Activated CD4-positive, alpha-beta T cell treated with anti-CD3 and anti-CD28 coated beads, Interleukin-2, amount 50 U/mL, for 48 hours (primary cell): ENCODE measurements at regions not wholly inside any gene's neighbourhood (a gene's known extent, or its start where the extent isn't known, plus 50 kb on each side); places are given as distances from the start of the nearest gene placed in this dataset.

ENCODE experiments used
- DNase-seq, 2 experiments: peaks; one replicate each; pipeline ENCODE4 v3.0.0-alpha.2; 2020

DNA sequence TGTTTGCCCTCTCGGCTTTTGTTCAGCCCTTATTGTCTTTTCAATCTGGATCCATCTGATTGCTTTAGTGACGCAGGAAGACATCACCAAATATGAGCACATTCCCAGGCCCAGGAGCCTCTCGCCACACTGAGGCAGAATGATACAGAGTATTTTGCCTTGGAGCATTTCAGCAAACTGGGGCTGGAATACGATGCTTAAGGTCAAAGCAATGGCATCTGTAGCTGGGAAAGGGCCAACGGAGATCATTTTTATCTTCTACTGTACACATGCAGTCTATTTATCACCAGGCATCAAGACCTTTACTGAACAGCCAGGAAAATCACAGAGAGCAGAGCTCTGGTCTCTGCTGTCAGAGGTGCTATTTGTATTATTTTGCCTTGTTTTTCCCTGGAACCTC is 655.3 kb downstream of the RNF144B start:
- DNase-seq, result no peak

DNA sequence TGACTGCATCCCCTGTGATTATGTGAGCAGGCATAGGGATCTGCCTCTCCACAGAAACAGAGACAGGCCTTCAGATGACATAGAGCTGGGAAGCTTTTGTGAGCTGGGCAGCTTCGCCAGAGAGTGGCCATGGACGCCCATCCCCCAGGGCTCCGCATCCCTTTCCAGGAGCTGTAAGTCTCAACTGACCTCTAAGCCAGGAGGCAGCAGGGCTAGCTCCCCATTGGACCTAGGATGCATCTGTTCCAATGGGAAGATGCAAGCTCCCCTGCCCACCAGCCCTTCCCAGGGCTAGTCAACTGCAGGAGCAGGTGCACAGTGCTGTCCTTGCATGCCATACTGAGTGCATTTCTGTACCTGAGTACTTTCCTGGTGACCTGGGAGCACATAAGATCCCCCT is 663.6 kb downstream of the RNF144B start:
- no peak for DNase-seq

DNA sequence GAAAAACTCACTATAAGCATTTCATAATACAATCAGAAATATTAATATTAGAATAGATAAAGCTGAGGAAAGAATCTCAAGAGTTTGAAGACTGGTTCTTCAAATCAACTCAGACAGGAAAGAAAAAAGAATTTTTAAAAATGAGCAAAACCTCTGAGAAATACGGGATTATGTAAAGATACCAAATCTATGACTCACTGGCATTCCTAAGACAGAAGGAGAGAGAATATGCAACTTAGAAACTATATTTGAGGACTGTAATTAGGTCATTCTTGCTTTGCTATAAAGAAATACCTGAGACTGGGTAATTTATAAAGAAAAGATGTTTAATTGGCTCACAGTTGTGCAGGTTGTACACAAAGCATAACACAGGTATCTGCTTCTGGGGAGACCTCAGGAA is 665.1 kb downstream of the RNF144B start:
- DNase-seq, result no peak

GRCh38 chr6:19059102-19059501 is 672.0 kb downstream of the RNF144B start:
- no peak for DNase-seq

DNA sequence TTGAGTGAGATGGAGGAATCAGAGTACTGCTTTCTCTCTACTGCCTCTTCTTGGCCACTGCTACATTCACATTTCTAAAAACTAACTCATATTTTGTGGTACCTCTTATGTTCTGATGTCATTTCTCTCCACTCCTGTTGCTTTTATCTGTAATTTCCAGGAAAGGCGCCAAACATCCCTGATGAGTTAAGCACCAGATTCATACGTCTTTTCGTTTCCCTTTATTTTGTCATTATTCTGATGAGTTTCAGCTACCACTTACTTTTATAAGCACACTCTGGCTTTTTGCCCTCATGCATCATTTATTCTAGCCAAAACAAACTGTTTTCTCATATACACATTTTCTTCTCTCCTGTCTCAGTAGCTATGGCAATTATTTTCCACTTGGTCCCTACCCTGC is 680.0 kb downstream of the RNF144B start:
- DNase-seq, result no peak

DNA sequence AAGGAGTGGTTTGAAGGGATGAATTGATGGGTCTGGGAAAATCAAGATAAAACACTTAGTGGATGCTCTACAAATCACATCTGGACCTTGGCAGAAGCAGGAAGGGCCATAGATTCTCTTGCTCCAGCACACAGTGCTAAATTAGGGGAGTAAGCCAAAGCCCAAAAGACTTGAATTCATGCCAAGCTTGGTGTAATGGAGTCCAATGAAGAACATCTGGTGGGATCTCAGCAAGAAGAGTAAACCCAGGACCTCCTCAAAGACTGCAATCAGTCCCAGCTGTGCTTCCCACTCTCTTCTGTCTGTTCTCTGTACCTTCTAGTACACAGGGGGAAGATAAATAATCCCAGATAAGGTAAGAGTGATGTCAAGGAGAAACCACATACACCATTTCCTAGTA is 683.4 kb downstream of the RNF144B start:
- no peak for DNase-seq

DNA sequence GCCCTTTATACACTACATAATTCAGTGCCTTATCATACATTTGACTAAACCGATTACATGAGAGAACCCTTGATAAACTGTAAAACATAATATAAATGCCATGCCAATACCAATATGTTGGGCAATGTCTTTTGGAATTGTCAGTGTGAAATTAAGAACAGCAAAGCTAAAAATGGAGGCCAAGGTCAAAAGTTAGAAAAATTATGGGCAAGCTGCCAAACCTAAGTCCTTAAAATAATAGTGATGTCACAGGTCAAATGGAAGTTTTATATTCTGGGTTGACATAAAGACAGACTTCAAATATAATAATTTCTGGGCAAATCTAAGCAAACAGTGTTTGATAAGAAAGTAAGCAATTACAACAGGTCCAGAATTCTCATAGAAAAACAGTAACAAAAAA is 696.7 kb downstream of the RNF144B start:
- DNase-seq, result no peak

DNA sequence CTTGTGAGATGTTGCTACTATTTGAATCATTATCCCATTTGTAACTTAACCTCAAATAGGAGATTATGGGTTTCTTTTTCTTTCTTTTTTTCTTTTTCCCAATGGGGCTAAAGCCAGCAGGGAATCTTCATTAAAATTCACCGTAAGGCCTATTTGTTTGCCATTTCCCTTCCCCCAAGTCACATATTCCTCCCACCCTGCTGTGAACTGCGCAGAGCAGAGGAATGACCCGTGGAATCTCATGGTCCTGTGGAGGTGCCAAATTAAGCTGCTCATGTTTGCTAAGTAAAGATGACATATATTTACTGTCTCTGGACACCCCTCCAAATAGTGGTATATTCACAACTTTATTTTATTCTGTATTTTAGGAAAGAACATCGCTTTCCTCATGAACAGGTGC is 699.3 kb downstream of the RNF144B start:
- no peak for DNase-seq

DNA sequence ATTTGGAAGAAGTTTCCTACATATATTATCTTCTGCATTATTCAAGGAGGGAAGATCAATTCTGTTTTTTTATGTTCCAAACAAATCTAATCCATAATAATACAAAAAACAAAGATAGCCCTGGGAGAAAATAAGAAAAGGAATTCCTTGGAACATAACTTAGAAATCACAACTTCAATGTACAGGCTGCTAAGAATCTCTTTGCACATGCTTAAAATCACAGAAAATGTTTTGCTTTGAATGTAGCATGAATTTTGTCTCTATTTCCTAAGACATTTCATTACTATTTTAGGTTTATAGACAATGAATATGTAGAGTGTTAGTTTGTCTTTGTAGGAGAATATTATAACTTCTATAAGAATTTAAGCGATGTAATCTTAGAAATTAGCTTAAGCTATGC is 700.1 kb downstream of the RNF144B start:
- no peak for DNase-seq

DNA sequence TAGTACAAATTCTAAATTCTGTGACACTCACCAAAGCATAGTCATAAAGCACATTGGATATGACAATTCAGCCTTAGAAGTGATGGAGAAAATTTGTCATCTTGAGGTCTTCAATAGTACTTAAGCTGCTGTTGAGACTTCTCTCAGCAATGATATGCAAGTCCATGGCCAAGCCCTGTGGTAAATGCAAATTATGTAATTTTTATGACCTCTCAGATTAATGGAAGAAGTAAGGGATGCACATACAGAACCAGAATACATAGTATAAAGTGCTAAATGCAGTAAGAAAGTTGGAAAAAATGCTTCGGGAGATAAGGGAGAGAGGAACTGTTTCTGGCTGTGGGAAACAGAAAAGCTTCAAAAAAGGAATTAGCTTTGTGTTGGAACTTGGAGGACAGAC is 700.7 kb downstream of the RNF144B start:
- DNase-seq, result no peak

GRCh38 chr6:19100752-19101151 is 713.6 kb downstream of the RNF144B start:
- no peak for DNase-seq

- DNase-seq, result no peak
Observed at GRCh38 chr6:19102936-19103335, 715.8 kb downstream of the RNF144B start.

GRCh38 chr6:19107468-19107867 is 720.3 kb downstream of the RNF144B start:
- no peak for DNase-seq

- no peak for DNase-seq
Observed at GRCh38 chr6:19121521-19121920, 715.6 kb upstream of the ID4 start.

DNA sequence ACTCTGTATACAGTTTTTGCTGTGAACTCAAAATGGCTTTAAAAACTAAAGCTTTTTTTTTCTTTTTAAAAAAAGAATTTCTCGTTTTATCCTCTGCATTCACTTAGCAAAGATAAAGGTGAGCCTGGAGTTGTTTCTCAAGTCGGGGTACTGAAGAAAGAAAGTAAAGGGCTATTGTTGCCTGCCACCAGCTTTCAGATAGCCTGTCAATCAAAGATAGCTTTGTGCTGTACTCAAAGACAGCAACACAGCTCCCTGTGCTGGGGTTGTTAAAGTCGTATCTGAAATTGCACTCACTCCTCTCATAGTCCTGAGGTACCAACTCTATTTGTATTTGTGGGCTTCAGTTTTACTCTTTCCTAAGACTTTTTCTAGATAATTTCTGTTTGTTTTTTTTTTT is 710.1 kb upstream of the ID4 start:
- no peak for DNase-seq

DNA sequence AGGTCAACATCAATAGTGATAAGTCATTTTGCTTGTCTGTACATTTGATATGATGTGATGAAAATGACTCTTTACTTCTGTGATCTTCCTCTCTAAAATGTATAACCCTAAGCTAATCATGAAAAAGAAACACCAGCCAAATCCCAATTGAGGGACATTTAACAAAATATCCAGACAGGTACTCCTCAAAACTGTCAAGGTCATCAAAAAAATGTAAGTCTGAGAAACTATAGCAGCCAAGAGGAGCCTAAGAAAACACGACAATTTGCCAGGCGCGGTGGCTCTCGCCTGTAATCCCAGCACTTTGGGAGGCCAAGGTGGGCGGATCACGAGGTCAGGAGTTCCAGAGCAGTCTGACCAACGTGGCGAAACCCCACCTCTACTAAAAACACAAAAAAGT is 708.5 kb upstream of the ID4 start:
- no peak for DNase-seq

- no peak for DNase-seq
Observed at GRCh38 chr6:19135706-19136105, 701.5 kb upstream of the ID4 start.

GRCh38 chr6:19137505-19137904 is 699.7 kb upstream of the ID4 start:
- DNase-seq, result no peak

DNA sequence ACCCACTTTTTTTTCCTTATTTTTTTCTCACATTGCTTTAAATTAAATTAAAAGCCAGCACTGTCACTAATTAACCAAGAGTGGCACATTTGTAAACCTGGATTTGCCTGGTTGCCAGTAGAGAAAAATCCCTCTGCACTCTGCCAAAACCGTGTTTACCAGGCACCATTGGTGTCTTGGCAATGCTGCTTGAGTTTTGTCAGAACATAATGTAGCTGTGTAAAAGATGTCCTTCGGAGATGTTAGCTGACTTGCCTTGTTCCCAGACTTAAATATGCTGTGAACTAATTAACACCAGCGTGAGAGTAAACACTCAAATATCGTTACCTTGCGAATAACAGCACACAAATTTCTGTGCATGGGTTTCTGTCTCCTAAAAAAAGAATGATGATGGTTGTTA is 694.9 kb upstream of the ID4 start:
- no peak for DNase-seq

- no peak for DNase-seq
Observed at GRCh38 chr6:19150307-19150706, 686.9 kb upstream of the ID4 start.

GRCh38 chr6:19153270-19153980 is 683.7 kb upstream of the ID4 start:
- no peak for DNase-seq

- no peak for DNase-seq
Observed at GRCh38 chr6:19153981-19154295, 683.2 kb upstream of the ID4 start.

GRCh38 chr6:19156443-19156842 is 680.7 kb upstream of the ID4 start:
- no peak for DNase-seq

- DNase-seq, result no peak
Observed at GRCh38 chr6:19157486-19157885, 679.7 kb upstream of the ID4 start.

DNA sequence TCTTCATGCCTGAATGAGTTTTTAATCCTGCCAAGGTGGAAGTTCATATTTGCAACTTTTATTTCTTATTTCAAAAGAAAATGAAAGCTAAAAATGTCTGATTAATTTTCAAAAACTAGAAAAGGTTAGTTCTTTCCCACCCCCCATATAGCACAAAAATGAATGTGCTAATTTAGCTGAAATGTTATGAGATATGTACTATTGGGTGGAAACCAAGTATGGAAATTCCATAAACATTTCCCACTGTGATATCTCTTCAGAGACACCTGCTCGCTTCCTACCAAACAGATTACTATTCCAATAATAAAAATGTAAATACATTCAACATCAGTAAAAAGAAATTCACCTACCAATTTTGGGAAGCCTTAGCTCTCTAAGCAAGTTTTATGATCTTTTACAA is 678.6 kb upstream of the ID4 start:
- no peak for DNase-seq

DNA sequence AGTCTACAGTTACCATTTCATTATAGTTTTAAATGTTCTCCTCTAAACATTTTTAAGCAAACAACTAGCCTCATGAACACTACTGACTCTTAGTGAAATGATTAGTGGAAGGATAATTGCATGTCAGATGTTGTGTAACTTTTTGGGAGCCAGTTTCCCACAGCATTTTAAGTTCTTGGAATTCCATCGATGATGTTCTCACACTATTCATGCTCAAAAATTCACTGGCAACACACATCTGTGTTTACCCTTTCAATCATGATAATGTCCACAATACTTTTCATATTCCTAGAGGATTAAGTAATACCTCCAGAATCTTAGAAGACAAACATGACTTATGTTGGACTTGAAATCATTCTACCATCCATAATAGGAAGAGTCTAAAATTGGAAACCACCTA is 678.1 kb upstream of the ID4 start:
- DNase-seq, result no peak
